SK-MEL-5 (cell line): ENCODE measurements at regions not wholly inside any gene's neighbourhood (a gene's known extent, or its start where the extent isn't known, plus 50 kb on each side); places are given as distances from the start of the nearest gene placed in this dataset.

Experiments used
- DNase-seq: peaks from one replicate; pipeline ENCODE4 v3.0.0-alpha.2; 2016; ENCODE audit warnings: low read depth, low spot score
- in situ Hi-C: cut with HindIII; loops from 2 replicates; pipeline ENCODE4 v1.10.0; 2016; ENCODE audit warnings: low sequenced_read_pairs, high pct_unique_total_duplicates, low pct_unique_long_range_greater_than_20kb

- in situ Hi-C loops: no loop called here
- DNase-seq: no peak
Observed at GRCh38 chr7:118496138-118496644, 271.7 kb downstream of the ANKRD7 start.

- in situ Hi-C loops: no loop called here
- DNase-seq: no peak
Observed at GRCh38 chr7:118502235-118502634, 277.7 kb downstream of the ANKRD7 start.

GRCh38 chr7:118511146-118511545 lies 286.6 kb downstream of the ANKRD7 start:
- in situ Hi-C loops: no loop called here
- peak; percentile 84 for DNase-seq

- no peak for DNase-seq
- in situ Hi-C loops: no loop called here
Observed at GRCh38 chr7:118517275-118517674, 292.8 kb downstream of the ANKRD7 start.

GRCh38 chr7:118525020-118525419 lies 300.5 kb downstream of the ANKRD7 start:
- in situ Hi-C loops: no loop called here
- DNase-seq: no peak

- no peak for DNase-seq
- in situ Hi-C loops: no loop called here
Observed at GRCh38 chr7:118531566-118531965, 307.1 kb downstream of the ANKRD7 start.

- in situ Hi-C loops: no loop called here
- DNase-seq: no peak
Observed at GRCh38 chr7:118559207-118559606, 334.7 kb downstream of the ANKRD7 start.

- DNase-seq: no peak
- in situ Hi-C loops: no loop called here
Observed at GRCh38 chr7:118563311-118563710, 338.8 kb downstream of the ANKRD7 start.

- in situ Hi-C loops: no loop called here
- no peak for DNase-seq
Observed at GRCh38 chr7:118572604-118573003, 348.1 kb downstream of the ANKRD7 start.

- DNase-seq: no peak
- in situ Hi-C loops: no loop called here
Observed at GRCh38 chr7:118573085-118573484, 348.6 kb downstream of the ANKRD7 start.

GRCh38 chr7:118575393-118575948 lies 351.0 kb downstream of the ANKRD7 start:
- in situ Hi-C loops: no loop called here
- no peak for DNase-seq

- in situ Hi-C loops: no loop called here
- no peak for DNase-seq
Observed at GRCh38 chr7:118580743-118581382, 356.4 kb downstream of the ANKRD7 start.

- DNase-seq: no peak
- in situ Hi-C loops: no loop called here
Observed at GRCh38 chr7:118583641-118584040, 359.1 kb downstream of the ANKRD7 start.

GRCh38 chr7:118586248-118586647 lies 361.7 kb downstream of the ANKRD7 start:
- no peak for DNase-seq
- in situ Hi-C loops: no loop called here

- in situ Hi-C loops: no loop called here
- DNase-seq: peak; percentile 79
Observed at GRCh38 chr7:118590107-118590506, 365.6 kb downstream of the ANKRD7 start.

- in situ Hi-C loops: no loop called here
- no peak for DNase-seq
Observed at GRCh38 chr7:118602090-118602489, 377.6 kb downstream of the ANKRD7 start.

- in situ Hi-C loops: no loop called here
- no peak for DNase-seq
Observed at GRCh38 chr7:118606602-118607001, 382.1 kb downstream of the ANKRD7 start.

GRCh38 chr7:118609207-118609606 lies 384.7 kb downstream of the ANKRD7 start:
- no peak for DNase-seq
- in situ Hi-C loops: no loop called here

- DNase-seq: no peak
- in situ Hi-C loops: no loop called here
Observed at GRCh38 chr7:118615681-118616080, 391.2 kb downstream of the ANKRD7 start.
